Mesenchymal stem cell (in vitro differentiated cells and primary cell): ENCODE measurements at regions not wholly inside any gene's neighbourhood (a gene's known extent, or its start where the extent isn't known, plus 50 kb on each side); places are given as distances from the start of the nearest gene placed in this dataset.

Experiments
- DNase-seq: peaks from one replicate; pipeline ENCODE4 v3.0.0-alpha.2; 2013
- H2AFZ ChIP-seq: one replicate; pipeline ENCODE4 v1.6.1; 2013; ENCODE audit warnings: low read depth, mild to moderate bottlenecking, control low read depth, inconsistent platforms, low read length, moderate library complexity
- H2AK5ac ChIP-seq: 2 replicates; pipeline ENCODE4 v1.6.1; 2013; ENCODE audit warnings: low read length, moderate library complexity, mild to moderate bottlenecking, inconsistent platforms; ENCODE audit not compliant: severe bottlenecking
- H2BK120ac ChIP-seq: one replicate; pipeline ENCODE4 v1.6.1; 2013; ENCODE audit warnings: low read depth, mild to moderate bottlenecking, inconsistent platforms, low read length, moderate library complexity
- H2BK12ac ChIP-seq, 2 experiments: one replicate each; pipeline ENCODE4 v1.6.1; 2013; ENCODE audit warnings: inconsistent platforms in 2 of 2, low read length in 2 of 2, mild to moderate bottlenecking in 2 of 2, moderate library complexity in 2 of 2, control low read depth in 1 of 2
- H2BK15ac ChIP-seq: one replicate; pipeline ENCODE4 v1.6.1; 2013; ENCODE audit warnings: mild to moderate bottlenecking, low read depth, inconsistent platforms; ENCODE audit not compliant: poor library complexity, severe bottlenecking
- H2BK5ac ChIP-seq: 2 replicates; pipeline ENCODE4 v1.6.1; 2013; ENCODE audit warnings: low read depth, mild to moderate bottlenecking, low read length, control low read depth, inconsistent platforms; ENCODE audit not compliant: poor library complexity, severe bottlenecking
- H3K14ac ChIP-seq, 2 experiments: one replicate each; pipeline ENCODE4 v1.6.1; 2013; ENCODE audit warnings: inconsistent platforms in 2 of 2, low read length in 2 of 2, control low read depth in 1 of 2, mild to moderate bottlenecking in 1 of 2, moderate library complexity in 1 of 2
- H3K18ac ChIP-seq, 2 experiments: one replicate each; pipeline ENCODE4 v1.6.1; 2013; ENCODE audit warnings: inconsistent platforms in 2 of 2, low read length in 2 of 2, control low read depth in 1 of 2, low read depth in 1 of 2, mild to moderate bottlenecking in 1 of 2
- H3K23ac ChIP-seq, 2 experiments: one replicate each; pipeline ENCODE4 v1.6.1; 2013; ENCODE audit warnings: inconsistent platforms in 2 of 2, low read length in 2 of 2, mild to moderate bottlenecking in 2 of 2, moderate library complexity in 2 of 2, control low read depth in 1 of 2
- H3K27ac ChIP-seq: 2 replicates; pipeline ENCODE4 v1.5.1; 2013; ENCODE audit warnings: mild to moderate bottlenecking, moderate library complexity, low read length, control low read depth, inconsistent platforms; ENCODE audit not compliant: poor library complexity, severe bottlenecking
- H3K27me3 ChIP-seq, 2 experiments: 2 replicates each; pipeline versions ENCODE4 v1.6.1 to v1.7.0; 2013; ENCODE audit warnings: low read length in 2 of 2, mild to moderate bottlenecking in 2 of 2, moderate library complexity in 2 of 2, control low read depth in 1 of 2, inconsistent platforms in 1 of 2; ENCODE audit not compliant: control insufficient read depth in 1 of 2, insufficient read depth in 1 of 2
- H3K36me3 ChIP-seq, 2 experiments: 2 replicates each; pipeline versions ENCODE4 v1.6.1 to v1.7.0; 2013; ENCODE audit warnings: low read length in 2 of 2, control low read depth in 1 of 2, inconsistent platforms in 1 of 2, low read depth in 1 of 2, mild to moderate bottlenecking in 1 of 2; ENCODE audit not compliant: insufficient read depth in 2 of 2, control insufficient read depth in 1 of 2
- H3K4ac ChIP-seq, 2 experiments: one replicate each; pipeline ENCODE4 v1.6.1; 2013; ENCODE audit warnings: inconsistent platforms in 2 of 2, low read length in 2 of 2, mild to moderate bottlenecking in 2 of 2, moderate library complexity in 2 of 2, control low read depth in 1 of 2, low read depth in 1 of 2
- H3K4me1 ChIP-seq: 2 replicates; pipeline ENCODE4 v1.6.1; 2013; ENCODE audit warnings: low read depth, low read length, control low read depth; ENCODE audit not compliant: control insufficient read depth, insufficient read depth
- H3K4me2 ChIP-seq: 2 replicates; pipeline ENCODE4 v1.6.1; 2013; ENCODE audit warnings: low read length, mild to moderate bottlenecking, inconsistent platforms; ENCODE audit not compliant: poor library complexity, severe bottlenecking
- H3K4me3 ChIP-seq, 2 experiments: 2 replicates each; pipeline versions ENCODE4 v1.5.1 to v1.7.0; 2013; ENCODE audit warnings: low read length in 2 of 2, mild to moderate bottlenecking in 2 of 2, control low read depth in 1 of 2, low read depth in 1 of 2; ENCODE audit not compliant: insufficient read depth in 1 of 2
- H3K79me1 ChIP-seq: replicated peaks from 2 replicates; pipeline ENCODE4 v1.6.1; 2013; ENCODE audit warnings: mild to moderate bottlenecking, control low read depth, low read length, inconsistent platforms; ENCODE audit not compliant: poor library complexity, severe bottlenecking
- H3K9ac ChIP-seq: 2 replicates; pipeline ENCODE4 v1.7.0; 2013; ENCODE audit warnings: mild to moderate bottlenecking, low read length, moderate library complexity
- H3K9me3 ChIP-seq: 2 replicates; pipeline ENCODE4 v1.7.0; 2013; ENCODE audit warnings: mild to moderate bottlenecking, low read length; ENCODE audit not compliant: control insufficient read depth
- H4K8ac ChIP-seq: one replicate; pipeline ENCODE4 v1.6.1; 2013; ENCODE audit warnings: inconsistent platforms, mild to moderate bottlenecking, low read length, moderate library complexity
- H4K91ac ChIP-seq: one replicate; pipeline ENCODE4 v1.6.1; 2013; ENCODE audit warnings: mild to moderate bottlenecking, low read length, inconsistent platforms
- WGBS: methylation state at CpG from one replicate; pipeline ENCODE4 v1.1.7; 2013; ENCODE audit warnings: mixed read lengths; 5-methylcytosine and 5-hydroxymethylcytosine counted together

DNA sequence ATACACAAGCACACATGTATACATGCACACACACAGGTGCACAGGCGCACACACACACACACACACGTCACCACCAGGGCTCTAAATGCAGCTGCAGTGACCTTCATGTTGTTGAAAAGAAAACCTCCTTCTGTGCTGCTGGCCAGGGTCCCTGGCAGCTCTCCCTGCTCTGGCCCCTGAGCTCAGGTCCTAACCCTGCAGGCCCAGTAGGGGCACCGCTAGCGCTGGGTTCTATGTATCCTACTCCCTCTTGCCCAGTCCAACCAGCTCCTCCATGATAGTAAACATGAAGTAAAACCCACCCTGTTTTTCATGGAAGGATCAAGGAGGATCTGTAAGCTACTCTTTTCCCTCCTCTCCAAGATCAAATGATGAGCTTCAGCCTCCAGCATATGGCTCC, 172.8 kb downstream of the RBFOX3 start:
- Histone ChIP-seq H3K14ac (no peak overlapping the region), H2BK120ac (no peak overlapping the region), H2AFZ (no peak overlapping the region), H2BK5ac (no peak overlapping the region), H3K9ac (no peak overlapping the region), H3K79me1 (no peaks in the 10 kb centered on the region), H4K91ac (peak overlapping the region; percentile 48), H3K4me1 (no peaks in the 10 kb centered on the region), H3K36me3 (no peaks in the 10 kb centered on the region), H3K4me3 (no peak overlapping the region), H3K4ac (no peak overlapping the region), H3K27me3 (peaks cover 6 to 70% of the 10 kb centered on the region in 2 experiments), H3K9me3 (no peaks in the 10 kb centered on the region), H2AK5ac (no peak overlapping the region), H3K27ac (no peak overlapping the region), H3K18ac (no peak overlapping the region), H2BK12ac (no peak overlapping the region), H3K23ac (no peak overlapping the region), H3K4me2 (no peak overlapping the region), H2BK15ac (no peak overlapping the region), H4K8ac (no peak overlapping the region)
- 51% methylated on average over 4 of the region's 4 CpGs for WGBS
- DNase-seq, result no peak

DNA sequence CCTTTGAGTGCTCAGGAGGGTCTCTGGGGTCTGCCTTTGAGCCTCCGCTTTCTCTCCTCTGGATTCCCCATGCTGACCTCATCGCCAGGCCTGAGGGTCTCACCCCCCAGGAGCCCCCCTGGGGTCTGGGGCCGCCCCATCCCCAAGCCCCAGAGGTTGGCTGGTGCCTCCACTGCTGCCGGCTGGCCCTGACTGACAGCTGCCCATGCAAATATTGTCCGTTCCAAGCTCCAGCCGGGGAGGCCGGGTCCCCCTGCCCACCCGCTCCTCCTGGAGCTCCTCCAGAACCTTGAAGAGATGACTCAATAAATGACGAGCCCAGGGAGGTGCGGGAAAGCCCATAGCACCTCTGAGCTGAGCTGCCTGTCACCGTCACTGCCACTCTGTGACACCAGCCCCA, 173.8 kb downstream of the RBFOX3 start:
- H2BK120ac ChIP-seq, result no peak overlapping the region
- H3K36me3 ChIP-seq, result no peaks in the 10 kb centered on the region
- H3K18ac ChIP-seq, result no peak overlapping the region
- H3K79me1 ChIP-seq, result no peaks in the 10 kb centered on the region
- H3K27me3 ChIP-seq, result peaks cover 6 to 72% of the 10 kb centered on the region in 2 experiments
- no peak overlapping the region for H2AK5ac ChIP-seq
- H2BK5ac ChIP-seq, result no peak overlapping the region
- no peak overlapping the region for H3K9ac ChIP-seq
- H3K4ac ChIP-seq, result no peak overlapping the region
- no peak overlapping the region for H3K23ac ChIP-seq
- no peak overlapping the region for H3K4me2 ChIP-seq
- no peak overlapping the region for H2BK15ac ChIP-seq
- no peak overlapping the region for H4K91ac ChIP-seq
- no peak for DNase-seq
- no peak overlapping the region for H2BK12ac ChIP-seq
- WGBS, result 67% methylated on average over 11 of the region's 11 CpGs
- H4K8ac ChIP-seq, result no peak overlapping the region
- no peaks in the 10 kb centered on the region for H3K9me3 ChIP-seq
- no peak overlapping the region for H3K27ac ChIP-seq
- H2AFZ ChIP-seq, result no peak overlapping the region
- H3K14ac ChIP-seq, result no peak overlapping the region
- H3K4me1 ChIP-seq, result no peaks in the 10 kb centered on the region
- H3K4me3 ChIP-seq, result no peak overlapping the region

DNA sequence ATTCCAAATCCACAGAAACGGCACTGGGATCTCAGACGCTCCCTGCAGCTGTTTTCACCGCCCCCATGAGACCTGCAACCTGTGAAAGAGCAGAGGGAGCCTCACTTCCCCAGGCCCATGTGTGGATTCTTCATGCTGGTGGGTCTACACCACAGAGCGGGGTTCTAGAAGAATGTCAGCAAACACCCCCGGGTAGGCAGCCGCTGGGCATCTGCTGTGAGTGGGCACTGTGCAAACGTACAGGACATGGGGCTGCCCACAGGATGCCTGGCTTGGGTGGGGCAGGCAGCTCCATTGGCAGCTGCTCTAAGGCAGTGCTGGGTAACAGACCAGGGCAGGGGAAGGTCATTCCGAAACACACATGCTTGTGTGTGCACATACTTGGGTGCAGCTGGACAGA, 174.9 kb downstream of the RBFOX3 start:
- Histone ChIP-seq H4K91ac (no peak overlapping the region), H3K4me1 (no peaks in the 10 kb centered on the region), H3K4me3 (no peak overlapping the region), H2AFZ (no peak overlapping the region), H3K36me3 (no peaks in the 10 kb centered on the region), H2BK12ac (no peak overlapping the region), H2BK15ac (no peak overlapping the region), H3K18ac (no peak overlapping the region), H2BK120ac (no peak overlapping the region), H3K4ac (no peak overlapping the region), H3K27ac (no peak overlapping the region), H4K8ac (no peak overlapping the region), H3K14ac (no peak overlapping the region), H3K9ac (no peak overlapping the region), H2AK5ac (no peak overlapping the region), H3K27me3 (peaks cover 6 to 70% of the 10 kb centered on the region in 2 experiments), H3K9me3 (no peaks in the 10 kb centered on the region), H3K4me2 (no peak overlapping the region), H2BK5ac (no peak overlapping the region), H3K23ac (no peak overlapping the region), H3K79me1 (no peaks in the 10 kb centered on the region)
- no peak for DNase-seq
- 85% methylated on average over 8 of the region's 8 CpGs for WGBS

GRCh38 chr17:79435296-79435695, 175.6 kb downstream of the RBFOX3 start:
- Histone ChIP-seq H2BK120ac (no peak overlapping the region), H3K14ac (no peak overlapping the region), H2BK15ac (no peak overlapping the region), H2BK12ac (no peak overlapping the region), H3K4me2 (no peak overlapping the region), H3K4ac (no peak overlapping the region), H3K9me3 (no peaks in the 10 kb centered on the region), H3K27me3 (peaks cover 6 to 66% of the 10 kb centered on the region in 2 experiments), H4K8ac (no peak overlapping the region), H3K18ac (no peak overlapping the region), H2AFZ (no peak overlapping the region), H2BK5ac (no peak overlapping the region), H3K79me1 (no peaks in the 10 kb centered on the region), H3K4me3 (no peak overlapping the region), H3K27ac (no peak overlapping the region), H3K23ac (no peak overlapping the region), H4K91ac (no peak overlapping the region), H2AK5ac (no peak overlapping the region), H3K36me3 (no peaks in the 10 kb centered on the region), H3K9ac (no peak overlapping the region), H3K4me1 (no peaks in the 10 kb centered on the region)
- no peak for DNase-seq
- WGBS, result 65% methylated on average over 6 of the region's 6 CpGs
